C4-2B (cell line): ENCODE measurements at regions not wholly inside any gene's neighbourhood (a gene's known extent, or its start where the extent isn't known, plus 50 kb on each side); places are given as distances from the start of the nearest gene placed in this dataset.

Experiments used
- CTCF ChIP-seq: fragments of 450-650 bp; conservative IDR thresholded peaks from 2 replicates; pipeline ENCODE4 v1.5.1; 2017; ENCODE audit warnings: mild to moderate bottlenecking
- ZFX ChIP-seq: fragments of 450-650 bp; IDR thresholded peaks from 2 replicates; pipeline ENCODE4 v1.6.1; 2017

GRCh38 chr22:47765757-47766156, 1003.3 kb downstream of the TBC1D22A start:
- TF ChIP-seq CTCF = no peak
- no peak for TF ChIP-seq ZFX
